Iris pigment epithelial cell (primary cell): ENCODE measurements at regions not wholly inside any gene's neighbourhood (a gene's known extent, or its start where the extent isn't known, plus 50 kb on each side); places are given as distances from the start of the nearest gene placed in this dataset.

Experiments used
- DNase-seq: peaks from one replicate; pipeline ENCODE4 v3.0.0-alpha.2; 2011; ENCODE audit warnings: low read depth

GRCh38 chr13:74000876-74001275 is 133.3 kb downstream of the KLF12 start:
- DNase-seq: no peak

DNA sequence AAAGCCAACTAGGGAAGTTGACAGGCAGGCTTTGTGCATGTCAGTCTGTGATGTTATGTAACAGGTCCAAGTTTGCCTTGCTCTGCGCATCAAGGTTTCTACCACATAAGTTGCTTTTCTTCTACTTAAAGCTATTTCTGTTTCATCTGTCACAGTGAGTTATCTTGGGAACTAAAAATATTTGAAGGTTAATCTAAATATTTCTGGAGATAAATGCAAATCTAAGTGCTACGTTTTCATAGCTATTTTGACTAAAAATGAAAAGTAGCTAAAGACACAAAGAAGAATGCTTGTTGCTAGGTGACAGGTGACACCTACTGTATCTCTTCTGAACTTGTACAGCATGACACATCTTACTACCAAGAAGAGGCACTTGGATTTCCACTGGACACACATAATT is 135.6 kb downstream of the KLF12 start:
- DNase-seq: no peak

DNA sequence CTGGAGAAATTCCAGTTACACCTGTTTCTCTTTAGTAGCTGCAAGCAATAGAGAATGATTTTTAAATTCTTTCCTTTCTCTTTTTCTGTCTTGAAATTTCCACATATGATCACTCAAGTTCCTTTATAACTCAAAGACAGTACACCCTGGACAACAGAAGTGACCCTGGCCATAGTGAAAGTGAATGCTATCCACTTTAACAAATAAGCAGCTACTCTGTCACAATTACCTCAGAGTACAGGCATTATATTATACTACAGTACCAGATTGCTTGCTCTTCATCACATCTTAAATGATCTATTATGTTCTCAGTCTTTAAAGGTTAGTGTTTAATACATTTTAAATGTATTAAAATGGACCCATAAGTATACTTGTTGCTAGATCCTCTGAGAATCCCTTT is 136.2 kb downstream of the KLF12 start:
- no peak for DNase-seq

- no peak for DNase-seq
These were observed 137.6 kb downstream of the KLF12 start for GRCh38 chr13:73996569-73996968.

DNA sequence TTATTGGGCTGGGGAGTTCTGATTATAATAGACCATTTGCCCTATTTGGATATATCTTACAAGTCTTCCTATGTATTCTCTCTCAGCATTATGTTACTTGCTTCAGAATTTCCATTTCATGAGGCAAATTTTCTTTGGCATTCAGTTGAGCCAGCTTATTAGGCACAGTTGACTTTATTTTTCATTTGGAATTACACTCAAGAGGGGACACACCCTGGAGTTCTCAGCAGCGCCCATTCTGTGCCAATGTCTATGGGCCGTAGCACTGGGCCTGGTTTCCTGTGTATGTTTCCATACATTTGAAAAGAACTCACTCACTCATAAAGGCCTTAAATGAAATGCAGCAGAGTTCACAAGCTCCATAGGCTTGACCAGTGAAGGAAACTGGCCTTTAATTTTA is 138.5 kb downstream of the KLF12 start:
- no peak for DNase-seq

GRCh38 chr13:73993661-73994060 is 140.5 kb downstream of the KLF12 start:
- DNase-seq: peak; percentile 48

DNA sequence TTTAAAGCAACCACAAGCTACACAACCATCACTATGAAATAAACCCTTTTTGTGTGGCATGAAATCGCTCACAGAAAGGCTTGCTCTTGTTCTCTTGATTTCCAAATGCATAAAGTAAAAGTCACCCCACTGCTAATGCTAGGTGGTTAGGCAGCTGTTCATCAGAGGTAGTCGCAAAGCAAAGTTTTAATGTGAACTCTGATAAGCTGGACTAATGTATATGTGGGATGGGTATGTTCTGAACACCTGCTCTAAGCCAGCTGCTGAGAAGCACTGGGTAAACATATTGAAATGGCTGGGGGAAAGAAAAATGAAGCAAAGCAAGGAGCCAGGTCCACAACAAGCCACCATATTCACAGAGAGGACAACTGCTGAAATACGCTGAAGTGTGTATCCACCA is 142.3 kb downstream of the KLF12 start:
- DNase-seq: no peak

- DNase-seq: no peak
These were observed 142.8 kb downstream of the KLF12 start for GRCh38 chr13:73991384-73991783.

DNA sequence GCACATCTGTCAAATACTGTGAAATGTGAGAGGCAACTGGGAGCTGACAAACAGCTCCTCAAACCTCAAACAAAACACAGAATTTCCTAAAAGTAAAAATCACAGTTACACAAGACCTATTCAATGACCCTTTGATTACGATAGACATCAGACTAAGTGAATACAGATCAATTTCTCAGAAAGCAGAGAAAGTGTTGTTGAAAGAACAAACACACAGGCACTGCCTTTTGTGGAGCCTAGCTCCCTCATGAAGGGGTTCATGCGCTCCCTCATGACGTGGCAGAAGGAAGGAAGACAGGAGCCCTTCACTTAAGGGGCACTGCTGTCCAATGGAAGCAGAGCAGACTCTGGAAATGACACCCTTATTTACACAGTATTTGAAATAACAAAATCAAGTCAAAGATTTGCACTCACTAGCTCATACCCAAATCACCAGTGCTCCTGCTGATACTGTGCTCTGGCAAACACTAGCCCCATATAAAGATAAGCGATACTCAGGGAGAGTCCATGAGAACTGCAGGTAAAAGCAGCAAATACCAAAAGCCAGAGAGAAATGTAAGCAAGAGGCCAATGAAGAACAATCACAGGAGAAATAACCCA is 144.9 kb downstream of the KLF12 start:
- no peak for DNase-seq

- DNase-seq: no peak
These were observed 145.7 kb downstream of the KLF12 start for GRCh38 chr13:73988461-73988860.

- DNase-seq: no peak
These were observed 146.6 kb downstream of the KLF12 start for GRCh38 chr13:73987618-73988017.

DNA sequence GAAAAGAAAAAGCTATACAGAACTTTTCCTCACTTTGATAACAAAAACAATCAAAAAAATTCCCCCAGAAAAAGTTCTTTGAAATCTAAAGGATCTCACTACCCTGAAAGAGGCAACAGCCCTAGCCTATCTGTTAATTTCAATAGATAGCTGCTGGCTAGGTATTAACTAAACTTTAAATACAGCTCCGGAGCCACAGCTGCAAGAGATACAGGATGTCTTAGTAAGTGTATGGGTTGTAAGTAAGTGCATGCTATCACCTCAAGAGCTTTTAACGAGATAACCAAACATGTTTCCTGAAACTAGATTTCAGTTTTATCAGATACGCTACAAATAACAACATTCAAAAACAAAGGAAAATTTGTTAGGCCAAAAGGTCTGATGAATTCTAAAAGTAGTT is 148.4 kb downstream of the KLF12 start:
- no peak for DNase-seq

DNA sequence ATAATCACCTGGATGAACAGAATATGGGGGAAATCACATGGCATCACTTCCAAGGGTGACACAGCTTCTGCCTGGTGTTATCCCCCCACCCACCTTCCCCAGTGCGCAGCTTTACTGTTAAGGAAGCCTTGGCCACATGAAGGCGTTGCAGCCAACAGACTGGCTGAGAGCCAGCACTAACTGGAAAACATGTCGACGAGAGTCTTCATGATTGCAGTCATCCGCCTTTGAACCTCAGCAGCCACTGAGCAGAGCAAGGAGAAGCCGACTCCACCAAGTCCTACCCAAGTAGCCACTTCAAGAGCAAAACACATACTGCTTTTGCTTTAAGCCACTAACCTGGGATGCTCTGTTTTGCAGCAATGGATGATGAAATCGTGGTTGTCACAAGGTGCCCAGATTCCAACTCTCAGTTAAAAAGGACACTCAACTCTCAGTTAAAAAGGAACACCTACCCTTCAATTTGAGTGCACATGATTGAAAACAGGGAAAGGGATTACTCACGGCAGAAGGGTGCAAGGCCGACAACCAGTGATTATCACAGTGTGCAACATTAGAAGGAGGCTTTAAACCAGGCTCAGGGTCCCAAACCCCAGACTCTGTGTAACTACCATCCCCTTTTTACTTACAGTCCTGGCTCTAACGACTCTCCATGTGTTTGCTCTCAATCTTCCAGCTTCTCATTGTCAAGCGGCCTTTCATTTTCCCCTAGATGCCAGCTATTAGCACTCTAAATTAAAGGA is 149.1 kb downstream of the KLF12 start:
- DNase-seq: no peak

DNA sequence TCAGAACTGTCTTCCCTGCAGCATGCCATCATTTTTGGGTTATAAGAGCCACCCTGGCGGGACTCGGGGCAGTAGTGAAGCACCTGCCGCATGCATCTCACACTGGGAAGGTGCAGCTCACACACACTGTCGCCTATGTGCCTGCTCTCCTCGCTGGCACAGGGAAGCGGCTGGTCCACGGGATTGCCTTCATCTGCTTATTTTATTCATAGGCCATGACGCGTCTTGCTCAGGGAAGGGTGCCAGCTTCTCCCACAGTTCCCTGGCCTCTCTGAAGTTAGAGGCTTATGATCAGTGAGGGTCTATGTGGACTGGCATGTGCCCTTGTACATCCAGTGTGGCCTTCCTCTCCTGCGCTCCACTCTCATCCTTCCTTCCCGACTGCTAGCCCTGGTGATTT is 150.0 kb downstream of the KLF12 start:
- DNase-seq: no peak

DNA sequence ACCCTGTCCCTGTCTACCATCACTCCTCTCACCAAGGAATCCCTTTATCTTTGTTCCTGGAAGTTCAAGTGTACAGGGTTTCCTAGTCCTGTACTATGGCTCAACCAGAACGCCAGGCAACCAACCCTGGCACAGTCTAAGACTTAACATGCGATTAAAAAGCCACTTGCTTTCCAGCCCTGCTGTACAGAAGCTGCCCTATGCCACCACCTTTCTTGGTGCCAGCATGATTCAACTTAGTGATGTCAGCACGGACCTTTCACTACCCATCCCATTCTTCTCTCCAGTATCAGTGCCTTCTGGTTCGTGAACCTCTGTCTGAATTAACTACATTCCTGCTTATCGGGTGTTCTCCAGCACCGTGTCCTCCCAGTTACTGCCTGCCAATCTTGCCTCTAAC is 151.1 kb downstream of the KLF12 start:
- no peak for DNase-seq

DNA sequence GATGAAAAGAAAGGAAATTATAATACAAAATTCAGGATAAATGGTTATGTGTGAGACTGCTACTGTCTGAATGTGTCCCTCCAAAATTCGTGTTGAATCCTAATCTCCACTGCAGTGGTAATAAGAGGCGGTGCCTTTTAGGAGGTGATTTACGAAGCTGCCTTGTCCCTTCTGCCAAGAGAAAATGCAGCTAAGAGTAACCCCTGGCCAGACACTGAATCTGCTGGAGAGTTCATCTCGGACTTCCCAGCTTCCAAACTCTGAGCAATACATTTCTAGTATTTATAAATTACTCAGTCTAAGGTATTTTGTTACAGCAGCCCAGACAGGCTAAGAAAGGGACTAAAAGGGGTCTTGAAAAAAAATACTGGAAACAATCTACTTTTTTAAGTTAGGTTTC is 152.6 kb downstream of the KLF12 start:
- no peak for DNase-seq

- no peak for DNase-seq
These were observed 158.4 kb downstream of the KLF12 start for GRCh38 chr13:73975767-73976166.

- no peak for DNase-seq
These were observed 160.2 kb downstream of the KLF12 start for GRCh38 chr13:73974051-73974450.

DNA sequence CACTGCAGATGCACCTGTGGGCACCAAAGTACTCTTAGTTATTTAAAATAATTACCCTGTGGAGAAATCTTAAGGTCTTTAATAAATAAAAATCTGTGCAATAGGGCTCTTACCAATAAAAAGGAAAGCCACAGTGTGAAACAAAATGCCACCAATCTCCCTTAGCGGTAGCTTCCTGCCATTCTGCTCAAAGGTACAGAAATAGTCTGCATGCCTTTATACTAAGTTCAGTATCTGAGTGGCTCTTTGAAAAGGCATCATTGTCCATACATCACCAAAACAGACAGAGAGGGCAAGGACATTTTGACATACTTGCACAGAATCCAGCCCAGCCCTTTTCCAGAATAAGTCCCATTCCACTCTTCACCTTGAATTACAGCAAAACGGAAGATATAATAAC is 161.0 kb downstream of the KLF12 start:
- DNase-seq: no peak

- DNase-seq: no peak
These were observed 161.7 kb downstream of the KLF12 start for GRCh38 chr13:73972545-73972944.

DNA sequence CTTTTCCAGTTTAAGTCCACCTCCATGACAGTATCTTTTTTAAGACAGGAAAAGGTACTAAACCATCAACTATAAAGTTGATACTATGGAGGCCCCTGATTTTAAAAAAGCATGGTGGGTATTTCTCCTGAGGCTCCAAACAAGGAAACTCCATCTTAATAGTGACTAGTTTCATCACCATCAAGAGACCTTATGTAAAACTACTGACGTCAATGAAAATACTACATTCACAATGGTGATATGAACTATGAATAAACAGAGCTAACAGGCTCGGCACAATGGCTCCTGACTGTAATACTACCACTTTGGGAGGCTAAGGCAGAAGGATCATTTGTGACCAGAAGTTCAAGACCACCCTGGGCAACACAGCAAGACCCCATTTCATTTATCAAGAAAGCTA is 162.7 kb downstream of the KLF12 start:
- no peak for DNase-seq

DNA sequence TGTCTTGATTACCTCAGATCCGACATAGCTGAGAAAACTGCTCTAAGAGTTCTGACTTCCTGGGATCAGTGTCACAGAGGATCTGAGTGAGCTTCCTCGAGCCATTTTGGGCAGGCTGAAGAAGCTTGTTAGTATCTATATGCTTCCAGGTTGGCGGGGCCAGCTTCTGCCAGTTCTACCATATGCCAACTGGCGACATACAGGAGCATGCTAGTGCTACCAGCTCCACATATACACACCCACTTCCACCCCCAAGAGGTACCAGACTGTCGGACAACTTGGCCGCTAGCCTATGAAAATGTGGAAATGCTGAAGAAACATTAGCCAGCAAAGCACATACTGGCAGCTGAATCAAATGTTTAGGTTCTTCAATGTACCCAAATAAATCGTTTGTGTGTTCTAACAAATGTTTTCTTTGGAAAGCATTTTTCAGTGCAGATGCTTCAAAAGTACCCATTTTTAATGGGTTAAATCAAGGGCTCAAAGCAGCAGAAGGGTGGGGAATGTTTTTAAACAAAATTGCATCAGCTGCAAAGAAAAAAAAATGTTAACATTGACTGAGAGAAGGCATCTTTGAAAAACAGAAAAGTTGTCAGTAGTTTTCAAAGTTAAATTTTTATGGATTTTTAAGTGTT is 163.7 kb downstream of the KLF12 start:
- DNase-seq: no peak

DNA sequence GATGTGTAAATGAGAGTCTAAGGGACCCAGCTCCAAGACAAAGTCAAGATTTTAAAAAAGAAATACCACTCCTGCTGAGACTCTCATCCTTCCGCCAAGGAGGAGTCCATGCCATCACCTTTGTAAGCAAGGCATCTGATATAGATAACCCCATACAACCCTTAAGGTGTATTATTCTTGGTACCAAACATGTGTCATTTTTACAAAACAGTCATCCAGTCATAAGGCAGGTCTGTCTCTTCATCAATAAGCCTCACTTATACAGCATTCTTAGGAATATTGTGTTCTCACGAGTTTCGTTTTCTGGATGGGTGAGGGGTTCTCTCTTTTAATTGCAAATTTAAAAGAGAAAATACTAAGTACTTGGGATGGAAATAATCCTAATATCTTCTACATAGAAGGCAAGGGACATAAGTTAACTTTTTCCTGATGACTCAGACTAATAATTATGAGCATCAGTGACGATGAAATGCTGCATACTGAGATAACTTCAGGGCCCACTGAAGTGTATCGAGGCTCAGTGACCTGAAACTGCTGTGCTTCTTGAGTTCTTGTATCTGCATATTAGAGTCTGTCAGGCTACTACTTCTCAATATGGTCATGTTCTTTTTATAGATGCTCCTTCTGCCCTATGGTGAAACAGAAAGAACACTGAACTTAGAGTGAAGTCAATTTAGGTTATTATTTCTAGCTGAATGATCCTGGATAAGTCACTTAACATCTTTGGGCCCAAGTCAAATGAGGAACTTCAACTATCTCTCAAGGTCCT is 166.6 kb downstream of the KLF12 start:
- peak; percentile 14 for DNase-seq
